ENCODE measurements at regions not wholly inside any gene's neighbourhood (a gene's known extent, or its start where the extent isn't known, plus 50 kb on each side); places are given as distances from the start of the nearest gene placed in this dataset.

DNA sequence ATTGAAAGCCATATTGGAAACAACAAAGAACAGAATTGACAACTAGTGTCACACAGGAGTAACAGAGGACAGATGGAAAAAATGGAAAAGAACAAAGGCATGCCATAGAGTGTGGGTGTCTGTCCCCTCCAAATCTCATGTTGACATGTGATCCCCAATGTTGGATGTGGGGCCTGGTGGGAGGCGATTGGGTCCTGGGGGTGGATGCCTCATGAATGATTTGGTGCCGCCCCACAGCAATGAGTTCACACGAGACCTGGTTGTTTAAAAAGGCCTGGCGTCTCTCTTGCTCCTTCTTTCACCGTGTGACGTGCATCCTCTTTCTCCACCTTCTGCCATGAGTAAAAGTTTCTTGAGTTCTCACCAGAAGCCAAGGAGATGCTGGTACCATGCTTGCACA lies 87.4 kb upstream of the GPR26 start:
- H3K4me3 ChIP-seq (replicated peaks; ENCODE audit: insufficient read depth, low read length), result no peak overlapping the region
- no peak overlapping the region for H3K27ac ChIP-seq (replicated peaks)
- no peak for DNase-seq (ENCODE audit: low read depth in 1 of 2, low spot score in 1 of 2)
- peaks cover 8% of the 10 kb centered on the region for H3K27me3 ChIP-seq (ENCODE audit: insufficient read depth, poor library complexity, severe bottlenecking)
- TF ChIP-seq SPI1 (IDR thresholded peaks at IDR 0.05; ENCODE audit: borderline replicate concordance, low read depth), result no peak
- no peak for TF ChIP-seq POLR2AphosphoS5 (IDR thresholded peaks at IDR 0.05; ENCODE audit: low read depth)
- TF ChIP-seq, protein P1, sequence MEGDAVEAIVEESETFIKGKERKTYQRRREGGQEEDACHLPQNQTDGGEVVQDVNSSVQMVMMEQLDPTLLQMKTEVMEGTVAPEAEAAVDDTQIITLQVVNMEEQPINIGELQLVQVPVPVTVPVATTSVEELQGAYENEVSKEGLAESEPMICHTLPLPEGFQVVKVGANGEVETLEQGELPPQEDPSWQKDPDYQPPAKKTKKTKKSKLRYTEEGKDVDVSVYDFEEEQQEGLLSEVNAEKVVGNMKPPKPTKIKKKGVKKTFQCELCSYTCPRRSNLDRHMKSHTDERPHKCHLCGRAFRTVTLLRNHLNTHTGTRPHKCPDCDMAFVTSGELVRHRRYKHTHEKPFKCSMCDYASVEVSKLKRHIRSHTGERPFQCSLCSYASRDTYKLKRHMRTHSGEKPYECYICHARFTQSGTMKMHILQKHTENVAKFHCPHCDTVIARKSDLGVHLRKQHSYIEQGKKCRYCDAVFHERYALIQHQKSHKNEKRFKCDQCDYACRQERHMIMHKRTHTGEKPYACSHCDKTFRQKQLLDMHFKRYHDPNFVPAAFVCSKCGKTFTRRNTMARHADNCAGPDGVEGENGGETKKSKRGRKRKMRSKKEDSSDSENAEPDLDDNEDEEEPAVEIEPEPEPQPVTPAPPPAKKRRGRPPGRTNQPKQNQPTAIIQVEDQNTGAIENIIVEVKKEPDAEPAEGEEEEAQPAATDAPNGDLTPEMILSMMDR (IDR thresholded peaks at IDR 0.05; ENCODE audit: insufficient read depth, low read length), result no peak
- TF ChIP-seq GABPA (IDR thresholded peaks at IDR 0.05; ENCODE audit: low read depth), result no peak
- TF ChIP-seq, protein P2, sequence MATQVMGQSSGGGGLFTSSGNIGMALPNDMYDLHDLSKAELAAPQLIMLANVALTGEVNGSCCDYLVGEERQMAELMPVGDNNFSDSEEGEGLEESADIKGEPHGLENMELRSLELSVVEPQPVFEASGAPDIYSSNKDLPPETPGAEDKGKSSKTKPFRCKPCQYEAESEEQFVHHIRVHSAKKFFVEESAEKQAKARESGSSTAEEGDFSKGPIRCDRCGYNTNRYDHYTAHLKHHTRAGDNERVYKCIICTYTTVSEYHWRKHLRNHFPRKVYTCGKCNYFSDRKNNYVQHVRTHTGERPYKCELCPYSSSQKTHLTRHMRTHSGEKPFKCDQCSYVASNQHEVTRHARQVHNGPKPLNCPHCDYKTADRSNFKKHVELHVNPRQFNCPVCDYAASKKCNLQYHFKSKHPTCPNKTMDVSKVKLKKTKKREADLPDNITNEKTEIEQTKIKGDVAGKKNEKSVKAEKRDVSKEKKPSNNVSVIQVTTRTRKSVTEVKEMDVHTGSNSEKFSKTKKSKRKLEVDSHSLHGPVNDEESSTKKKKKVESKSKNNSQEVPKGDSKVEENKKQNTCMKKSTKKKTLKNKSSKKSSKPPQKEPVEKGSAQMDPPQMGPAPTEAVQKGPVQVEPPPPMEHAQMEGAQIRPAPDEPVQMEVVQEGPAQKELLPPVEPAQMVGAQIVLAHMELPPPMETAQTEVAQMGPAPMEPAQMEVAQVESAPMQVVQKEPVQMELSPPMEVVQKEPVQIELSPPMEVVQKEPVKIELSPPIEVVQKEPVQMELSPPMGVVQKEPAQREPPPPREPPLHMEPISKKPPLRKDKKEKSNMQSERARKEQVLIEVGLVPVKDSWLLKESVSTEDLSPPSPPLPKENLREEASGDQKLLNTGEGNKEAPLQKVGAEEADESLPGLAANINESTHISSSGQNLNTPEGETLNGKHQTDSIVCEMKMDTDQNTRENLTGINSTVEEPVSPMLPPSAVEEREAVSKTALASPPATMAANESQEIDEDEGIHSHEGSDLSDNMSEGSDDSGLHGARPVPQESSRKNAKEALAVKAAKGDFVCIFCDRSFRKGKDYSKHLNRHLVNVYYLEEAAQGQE (IDR thresholded peaks at IDR 0.05; ENCODE audit: insufficient replicate concordance, low read depth), result no peak

DNA sequence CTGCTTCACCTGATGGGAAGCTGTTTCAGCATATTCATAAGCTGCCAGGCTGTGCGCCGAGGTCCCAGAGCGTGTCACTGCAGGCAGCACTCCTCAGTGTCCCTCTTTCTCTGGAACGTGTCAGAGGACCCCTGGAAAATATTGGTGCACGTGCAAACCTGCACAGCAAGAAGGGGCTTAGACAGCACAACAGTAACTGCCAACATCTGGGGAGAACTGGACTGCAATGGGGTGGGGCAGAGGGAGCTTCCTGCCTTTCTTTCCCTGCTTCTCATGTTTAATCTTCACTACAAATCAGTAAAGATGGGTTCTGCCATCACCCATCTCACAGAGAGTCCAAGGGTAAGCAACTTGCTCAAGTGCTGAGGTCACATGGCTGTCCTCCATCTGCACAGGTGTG lies 86.5 kb upstream of the GPR26 start:
- no peak for TF ChIP-seq GABPA (IDR thresholded peaks at IDR 0.05; ENCODE audit: low read depth)
- no peak for TF ChIP-seq POLR2AphosphoS5 (IDR thresholded peaks at IDR 0.05; ENCODE audit: low read depth)
- TF ChIP-seq SPI1 (IDR thresholded peaks at IDR 0.05; ENCODE audit: borderline replicate concordance, low read depth), result no peak
- H3K4me3 ChIP-seq (replicated peaks; ENCODE audit: insufficient read depth, low read length), result no peak overlapping the region
- H3K27ac ChIP-seq (replicated peaks), result no peak overlapping the region
- peaks cover 8% of the 10 kb centered on the region for H3K27me3 ChIP-seq (ENCODE audit: insufficient read depth, poor library complexity, severe bottlenecking)
- DNase-seq (ENCODE audit: low read depth in 1 of 2, low spot score in 1 of 2), result no peak

DNA sequence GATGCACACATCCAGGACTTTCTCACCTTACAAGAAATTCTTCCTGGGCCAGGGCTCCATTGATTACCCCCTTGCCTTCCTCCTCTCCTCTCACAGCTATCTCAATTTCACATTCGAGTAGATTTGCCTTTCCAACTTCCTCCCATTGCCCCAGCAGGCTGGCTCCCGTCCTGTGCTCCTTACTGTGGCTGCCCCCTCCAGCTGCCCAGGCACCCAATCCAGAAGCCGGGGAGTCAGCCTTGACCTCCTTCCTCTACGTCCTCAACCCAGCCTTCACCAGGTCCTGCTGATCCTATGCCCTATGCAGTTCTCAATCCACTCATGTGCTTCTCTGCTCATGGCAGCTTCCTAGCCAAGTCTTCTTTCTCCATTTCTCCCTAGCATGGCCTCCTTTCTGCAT lies 85.7 kb upstream of the GPR26 start:
- no peak for DNase-seq (ENCODE audit: low read depth in 1 of 2, low spot score in 1 of 2)
- Histone ChIP-seq H3K27me3 (ENCODE audit: insufficient read depth, poor library complexity, severe bottlenecking) (peaks cover 8% of the 10 kb centered on the region), H3K4me3 (replicated peaks; ENCODE audit: insufficient read depth, low read length) (no peak overlapping the region), H3K27ac (replicated peaks) (no peak overlapping the region)
- TF ChIP-seq GABPA (IDR thresholded peaks at IDR 0.05; ENCODE audit: low read depth), result no peak
- no peak for TF ChIP-seq SPI1 (IDR thresholded peaks at IDR 0.05; ENCODE audit: borderline replicate concordance, low read depth)
- TF ChIP-seq, protein P1 (IDR thresholded peaks at IDR 0.05; ENCODE audit: insufficient read depth, low read length), result no peak
- TF ChIP-seq, protein P2 (IDR thresholded peaks at IDR 0.05; ENCODE audit: insufficient replicate concordance, low read depth), result no peak

DNA sequence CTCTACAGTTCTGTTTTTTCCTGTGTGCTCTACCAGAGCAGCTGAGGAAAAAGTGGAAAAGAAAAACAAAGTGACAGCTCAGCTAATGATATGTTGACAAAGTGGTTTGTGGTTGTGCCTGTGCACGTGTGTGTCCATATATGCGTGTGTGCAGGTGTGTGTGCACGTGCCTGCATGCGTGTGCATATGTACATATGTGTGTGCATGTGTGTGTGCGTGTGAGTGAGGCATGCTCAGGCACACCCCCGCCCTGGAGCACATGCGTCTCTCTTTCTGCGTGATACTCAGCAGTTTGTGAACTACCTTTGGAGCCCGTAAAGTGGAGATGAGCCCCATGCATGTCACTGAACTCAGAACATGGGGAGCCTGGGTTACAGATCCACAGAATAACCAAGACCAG lies 84.5 kb upstream of the GPR26 start:
- DNase-seq (ENCODE audit: low read depth in 1 of 2, low spot score in 1 of 2), result no peak
- no peak for TF ChIP-seq SPI1 (IDR thresholded peaks at IDR 0.05; ENCODE audit: borderline replicate concordance, low read depth)
- no peak for TF ChIP-seq GABPA (IDR thresholded peaks at IDR 0.05; ENCODE audit: low read depth)
- TF ChIP-seq, protein P2 (IDR thresholded peaks at IDR 0.05; ENCODE audit: insufficient replicate concordance, low read depth), result no peak
- no peak for TF ChIP-seq POLR2AphosphoS5 (IDR thresholded peaks at IDR 0.05; ENCODE audit: low read depth)
- TF ChIP-seq, protein P1 (IDR thresholded peaks at IDR 0.05; ENCODE audit: insufficient read depth, low read length), result no peak
- Histone ChIP-seq H3K4me3 (replicated peaks; ENCODE audit: insufficient read depth, low read length) (no peak overlapping the region), H3K27me3 (ENCODE audit: insufficient read depth, poor library complexity, severe bottlenecking) (peaks cover 11% of the 10 kb centered on the region), H3K27ac (replicated peaks) (no peak overlapping the region)
